Osteocyte (in vitro differentiated cells): ENCODE measurements at regions not wholly inside any gene's neighbourhood (a gene's known extent, or its start where the extent isn't known, plus 50 kb on each side); places are given as distances from the start of the nearest gene placed in this dataset.

Experiments
- DNase-seq: peaks from one replicate; pipeline ENCODE4 v3.0.0; 2021; ENCODE audit warnings: mixed read lengths; ENCODE audit not compliant: unreplicated experiment; ENCODE audit errors: extremely low spot score
- H3K27ac Mint-ChIP-seq: one replicate; pipeline ENCODE4 v1.8.0; 2021; ENCODE audit warnings: mild to moderate bottlenecking, mixed read lengths; ENCODE audit not compliant: unreplicated experiment
- H3K27me3 Mint-ChIP-seq: one replicate; pipeline ENCODE4 v1.8.0; 2021; ENCODE audit warnings: mixed read lengths; ENCODE audit not compliant: unreplicated experiment
- H3K36me3 Mint-ChIP-seq: one replicate; pipeline ENCODE4 v1.8.0; 2021; ENCODE audit warnings: mixed read lengths; ENCODE audit not compliant: unreplicated experiment
- H3K4me1 Mint-ChIP-seq: one replicate; pipeline ENCODE4 v1.8.0; 2021; ENCODE audit warnings: mixed read lengths; ENCODE audit not compliant: unreplicated experiment
- H3K4me3 Mint-ChIP-seq: one replicate; pipeline ENCODE4 v1.8.0; 2021; ENCODE audit warnings: mild to moderate bottlenecking, moderate library complexity, mixed read lengths; ENCODE audit not compliant: unreplicated experiment
- H3K9me3 Mint-ChIP-seq: one replicate; pipeline ENCODE4 v1.8.0; 2021; ENCODE audit warnings: mixed read lengths; ENCODE audit not compliant: unreplicated experiment
- TF ChIP-seq, protein P1 (sequence below): fragments of 200-600 bp; sonication (generic); IDR thresholded peaks from 2 replicates; pipeline ENCODE4 v1.5.0; 2021; ENCODE audit warnings: antibody characterized with exemption, mild to moderate bottlenecking, moderate library complexity

DNA sequence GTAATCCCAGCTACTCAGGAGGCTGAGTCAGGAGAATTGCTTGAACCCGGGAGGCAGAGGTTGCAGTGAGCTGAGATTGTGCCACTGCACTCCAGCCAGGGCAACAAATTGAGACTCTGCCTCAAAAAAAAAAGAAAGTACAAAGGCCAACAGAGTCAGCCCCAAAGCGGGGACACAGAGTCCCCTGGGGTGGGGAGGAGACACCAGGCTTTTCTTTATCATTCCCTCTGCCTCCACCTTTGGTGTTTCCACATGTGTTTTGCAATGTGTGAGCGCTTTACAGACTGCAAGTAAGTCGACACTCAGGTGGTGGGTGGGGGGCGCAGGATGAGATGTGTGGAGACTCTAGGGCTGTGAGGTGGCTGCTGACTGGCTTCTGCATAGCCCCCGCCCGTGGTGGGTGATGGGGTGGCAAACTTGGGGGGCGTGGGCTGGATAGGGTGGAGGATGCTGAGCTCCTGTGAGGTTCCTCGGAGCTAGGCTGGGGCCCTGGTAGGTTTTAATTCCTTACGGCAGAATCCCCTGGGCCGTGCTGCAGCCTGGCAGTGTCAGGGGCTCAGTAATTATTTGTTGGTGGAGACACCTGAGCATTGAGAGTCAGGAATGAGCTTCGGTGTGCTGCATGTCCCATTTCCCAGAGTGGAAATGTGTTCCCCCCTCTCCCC is 177.2 kb downstream of the CTTN start:
- H3K27me3 Mint-ChIP-seq = no peaks in the 10 kb centered on the region
- TF ChIP-seq, protein P1, sequence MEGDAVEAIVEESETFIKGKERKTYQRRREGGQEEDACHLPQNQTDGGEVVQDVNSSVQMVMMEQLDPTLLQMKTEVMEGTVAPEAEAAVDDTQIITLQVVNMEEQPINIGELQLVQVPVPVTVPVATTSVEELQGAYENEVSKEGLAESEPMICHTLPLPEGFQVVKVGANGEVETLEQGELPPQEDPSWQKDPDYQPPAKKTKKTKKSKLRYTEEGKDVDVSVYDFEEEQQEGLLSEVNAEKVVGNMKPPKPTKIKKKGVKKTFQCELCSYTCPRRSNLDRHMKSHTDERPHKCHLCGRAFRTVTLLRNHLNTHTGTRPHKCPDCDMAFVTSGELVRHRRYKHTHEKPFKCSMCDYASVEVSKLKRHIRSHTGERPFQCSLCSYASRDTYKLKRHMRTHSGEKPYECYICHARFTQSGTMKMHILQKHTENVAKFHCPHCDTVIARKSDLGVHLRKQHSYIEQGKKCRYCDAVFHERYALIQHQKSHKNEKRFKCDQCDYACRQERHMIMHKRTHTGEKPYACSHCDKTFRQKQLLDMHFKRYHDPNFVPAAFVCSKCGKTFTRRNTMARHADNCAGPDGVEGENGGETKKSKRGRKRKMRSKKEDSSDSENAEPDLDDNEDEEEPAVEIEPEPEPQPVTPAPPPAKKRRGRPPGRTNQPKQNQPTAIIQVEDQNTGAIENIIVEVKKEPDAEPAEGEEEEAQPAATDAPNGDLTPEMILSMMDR = no peak
- DNase-seq = no peak
- H3K27ac Mint-ChIP-seq = no peak overlapping the region
- no peaks in the 10 kb centered on the region for H3K36me3 Mint-ChIP-seq
- H3K4me1 Mint-ChIP-seq = no peaks in the 10 kb centered on the region
- H3K9me3 Mint-ChIP-seq = no peaks in the 10 kb centered on the region
- H3K4me3 Mint-ChIP-seq = no peak overlapping the region

DNA sequence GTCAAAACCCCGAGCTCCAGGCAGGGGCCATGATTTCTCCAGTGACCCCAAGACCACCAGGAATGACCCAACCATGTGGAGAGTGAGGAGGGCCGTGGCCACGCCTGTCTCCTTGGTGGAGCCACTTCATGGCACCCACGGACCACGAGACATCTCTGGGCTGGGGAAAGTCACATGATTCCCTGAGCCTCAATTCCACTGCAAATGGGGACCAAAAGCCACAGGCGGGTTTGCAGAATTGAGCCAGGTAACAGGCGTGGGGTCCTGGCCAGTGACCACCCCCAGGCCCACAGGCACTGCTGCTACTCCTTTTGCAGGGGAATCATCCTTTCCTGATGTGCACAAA is 178.9 kb downstream of the CTTN start:
- no peak for DNase-seq
- Mint-ChIP-seq H3K27ac (no peak overlapping the region), H3K36me3 (no peaks in the 10 kb centered on the region), H3K4me1 (no peaks in the 10 kb centered on the region), H3K4me3 (no peak overlapping the region), H3K27me3 (no peaks in the 10 kb centered on the region), H3K9me3 (no peaks in the 10 kb centered on the region)
- TF ChIP-seq, protein P1 = no peak

DNA sequence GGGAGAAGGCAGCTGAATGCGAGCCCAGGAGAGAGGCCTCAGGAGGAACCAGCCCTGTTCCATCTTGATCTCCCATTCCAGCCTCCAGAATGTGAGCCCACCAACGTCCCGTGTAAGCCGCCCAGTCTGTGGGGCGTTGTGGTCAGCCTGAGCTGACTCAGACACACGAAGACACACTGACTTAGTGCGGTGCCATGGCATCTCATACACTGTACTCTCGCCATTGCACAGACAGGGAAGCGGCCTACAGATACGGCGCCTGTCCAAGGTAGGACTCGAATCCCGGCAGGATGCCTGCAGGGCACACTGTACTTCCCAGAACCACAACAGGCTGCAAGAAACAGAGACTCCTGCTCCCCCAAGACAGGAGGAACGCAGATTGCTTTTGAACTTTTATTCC is 179.6 kb downstream of the CTTN start:
- no peak overlapping the region for H3K4me3 Mint-ChIP-seq
- H3K9me3 Mint-ChIP-seq = no peaks in the 10 kb centered on the region
- TF ChIP-seq, protein P1 = no peak
- H3K36me3 Mint-ChIP-seq = no peaks in the 10 kb centered on the region
- DNase-seq = no peak
- H3K27ac Mint-ChIP-seq = no peak overlapping the region
- no peaks in the 10 kb centered on the region for H3K4me1 Mint-ChIP-seq
- no peaks in the 10 kb centered on the region for H3K27me3 Mint-ChIP-seq

DNA sequence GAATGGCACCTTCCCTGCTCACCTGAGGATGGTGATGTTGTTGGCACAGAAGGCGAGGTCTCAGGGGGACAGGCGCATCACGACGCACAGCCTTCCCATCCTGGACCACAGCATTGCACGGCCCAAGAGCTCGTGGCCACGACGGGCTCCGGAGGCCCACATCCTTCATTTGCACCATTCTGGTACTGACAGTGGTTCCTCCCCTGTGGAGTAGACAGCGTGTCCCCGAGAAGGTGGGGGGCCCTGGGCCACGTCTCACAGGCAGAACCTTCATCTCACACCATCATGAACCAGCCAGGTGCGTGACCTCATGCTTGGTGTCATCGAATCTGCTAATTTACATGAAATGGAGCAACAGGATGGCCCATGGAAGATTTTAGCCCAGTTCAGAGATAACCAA is 180.0 kb downstream of the CTTN start:
- TF ChIP-seq, protein P1 = no peak
- no peak for DNase-seq
- H3K9me3 Mint-ChIP-seq = no peaks in the 10 kb centered on the region
- no peak overlapping the region for H3K4me3 Mint-ChIP-seq
- H3K27me3 Mint-ChIP-seq = no peaks in the 10 kb centered on the region
- H3K27ac Mint-ChIP-seq = no peak overlapping the region
- H3K36me3 Mint-ChIP-seq = no peaks in the 10 kb centered on the region
- no peaks in the 10 kb centered on the region for H3K4me1 Mint-ChIP-seq

DNA sequence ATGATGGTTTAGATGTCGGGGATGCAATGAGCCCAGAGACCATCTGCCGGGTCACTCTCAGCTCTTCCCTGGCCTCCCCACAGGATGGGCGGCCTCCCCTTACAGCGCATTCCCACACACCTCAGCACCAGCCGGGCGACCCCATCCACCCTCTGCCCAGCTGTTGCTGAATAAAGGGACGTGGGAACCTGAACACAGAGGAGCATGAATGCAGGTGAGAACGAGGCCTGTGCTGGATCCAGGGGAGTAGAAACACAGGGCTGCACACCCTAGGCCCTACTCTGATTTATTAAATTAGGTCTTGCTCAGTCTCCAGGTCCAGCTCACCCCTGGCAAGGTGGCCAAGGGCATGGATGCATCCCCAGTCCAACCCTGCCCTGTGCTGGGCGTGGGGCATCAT is 180.5 kb downstream of the CTTN start:
- Mint-ChIP-seq H3K4me1 (no peaks in the 10 kb centered on the region), H3K27ac (no peak overlapping the region), H3K36me3 (no peaks in the 10 kb centered on the region), H3K4me3 (no peak overlapping the region), H3K27me3 (no peaks in the 10 kb centered on the region), H3K9me3 (no peaks in the 10 kb centered on the region)
- no peak for DNase-seq
- TF ChIP-seq, protein P1 = no peak
